Lung (tissue), 11 donors: ENCODE measurements at regions not wholly inside any gene's neighbourhood (a gene's known extent, or its start where the extent isn't known, plus 50 kb on each side); places are given as distances from the start of the nearest gene placed in this dataset.

ENCODE experiments used
- ATAC-seq: fragments of 200-7000 bp; cut with Tn5 transposase; one replicate; pipeline ENCODE4 v1.9.1; 2020; ENCODE audit warnings: moderate number of reproducible peaks; ENCODE audit not compliant: insufficient read depth, low FRiP score
- DNase-seq, 3 donors: peaks; one replicate each; pipeline ENCODE4 v3.0.0-alpha.2; 2013 to 2017
- H3K27ac ChIP-seq, 2 donors: one replicate each; pipeline ENCODE4 v1.5.1; 2013; ENCODE audit warnings: mild to moderate bottlenecking in 2 of 2, moderate library complexity in 2 of 2, control low read depth in 1 of 2, inconsistent platforms in 1 of 2, low read depth in 1 of 2, low read length in 1 of 2
- H3K27me3 ChIP-seq, 3 donors: one replicate each; pipeline ENCODE4 v1.5.1; 2013; ENCODE audit warnings: low read length in 2 of 3; ENCODE audit not compliant: control insufficient read depth in 3 of 3, insufficient read depth in 3 of 3
- H3K36me3 ChIP-seq, 4 donors: one replicate each; pipeline ENCODE4 v1.5.1; 2013; ENCODE audit warnings: low read length in 4 of 4, mild to moderate bottlenecking in 1 of 4, moderate library complexity in 1 of 4; ENCODE audit not compliant: control insufficient read depth in 4 of 4, insufficient read depth in 4 of 4
- H3K4me1 ChIP-seq, 5 donors: one replicate each; pipeline ENCODE4 v1.5.1; 2013; ENCODE audit warnings: low read length in 5 of 5, mild to moderate bottlenecking in 2 of 5, moderate library complexity in 1 of 5; ENCODE audit not compliant: control insufficient read depth in 5 of 5, insufficient read depth in 5 of 5
- H3K4me3 ChIP-seq: one replicate; pipeline ENCODE4 v1.5.1; 2013; ENCODE audit warnings: mild to moderate bottlenecking, control low read depth, moderate library complexity
- H3K9ac ChIP-seq, 2 donors: one replicate each; pipeline ENCODE4 v1.5.1; 2013; ENCODE audit warnings: low read length in 2 of 2, control low read depth in 1 of 2; ENCODE audit not compliant: insufficient read depth in 1 of 2
- H3K9me3 ChIP-seq, 4 donors: one replicate each; pipeline ENCODE4 v1.5.1; 2013; ENCODE audit warnings: low read length in 3 of 4, mild to moderate bottlenecking in 1 of 4, moderate library complexity in 1 of 4; ENCODE audit not compliant: control insufficient read depth in 4 of 4, insufficient read depth in 3 of 4
- CTCF ChIP-seq: IDR thresholded peaks from 2 replicates; pipeline ENCODE4 v1.5.1; 2012; ENCODE audit warnings: mild to moderate bottlenecking; ENCODE audit errors: control extremely low read depth, extremely low read depth
- WGBS, 2 donors: extraction: QIAGEN DNeasy Blood & Tissue Kit; methylation state at CpG; one replicate each; pipeline ENCODE4 v1.1.7; 2013; 5-methylcytosine and 5-hydroxymethylcytosine counted together
- donor health status: control.
- donor health status: control.
- donor health status: Bipolar disorder and iron deficiency.
- donor health status: healthy.
- donor health status: DM: yes; HTN: yes; CAD: no.

GRCh38 chr2:125224830-125225229, 1199.7 kb downstream of the CNTNAP5 start:
- H3K4me1 ChIP-seq: no peaks in the 10 kb centered on the region
- H3K9me3 ChIP-seq: peaks cover 0 to 12% (median 0%) of the 10 kb centered on the region in 4 donors
- H3K4me3 ChIP-seq: no peak overlapping the region
- ATAC-seq (no peak), DNase-seq (no peak)
- H3K27me3 ChIP-seq: no peaks in the 10 kb centered on the region
- H3K27ac ChIP-seq: no peak overlapping the region
- WGBS, 2 donors: 80 to 87% methylated on average over 3 of the region's 3 CpGs
- H3K9ac ChIP-seq: no peak overlapping the region
- no peak for TF ChIP-seq CTCF
- H3K36me3 ChIP-seq: no peaks in the 10 kb centered on the region

DNA sequence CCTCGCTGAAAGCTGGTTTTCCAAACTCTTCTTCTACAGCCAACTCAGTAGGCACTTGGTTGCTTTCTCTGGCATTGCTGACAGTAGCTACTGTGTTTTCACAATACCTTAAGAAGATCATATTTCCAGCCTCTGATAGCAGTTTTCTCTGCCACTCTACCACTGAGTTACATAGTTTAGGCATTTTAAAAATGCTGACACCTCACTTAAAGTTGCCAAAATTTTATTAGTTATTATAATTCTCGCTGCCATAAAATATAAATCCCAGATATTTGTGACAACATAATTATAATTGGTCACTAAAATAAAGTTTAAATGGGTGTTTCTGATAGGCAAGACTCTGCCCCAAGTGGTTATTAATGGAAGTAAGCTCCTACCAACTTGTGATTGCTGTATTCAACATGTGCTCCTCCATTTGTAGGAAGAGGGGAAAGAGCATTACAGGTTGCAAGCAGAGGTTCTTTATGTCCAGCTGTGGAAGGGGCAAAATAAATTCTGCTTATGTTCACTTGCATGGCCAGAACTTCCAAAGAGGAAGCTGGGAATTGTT, 1202.8 kb downstream of the CNTNAP5 start:
- H3K4me1 ChIP-seq: no peaks in the 10 kb centered on the region
- H3K9me3 ChIP-seq: peaks cover 0 to 6% (median 0%) of the 10 kb centered on the region in 4 donors
- no peak overlapping the region for H3K4me3 ChIP-seq
- ATAC-seq: no peak
- no peaks in the 10 kb centered on the region for H3K36me3 ChIP-seq
- no peaks in the 10 kb centered on the region for H3K27me3 ChIP-seq
- H3K9ac ChIP-seq: no peak overlapping the region
- no peak for TF ChIP-seq CTCF
- DNase-seq: no peak
- no peak overlapping the region for H3K27ac ChIP-seq
- WGBS, 2 donors: 86 to 88% methylated on average over 2 of the region's 2 CpGs

GRCh38 chr2:125240870-125241269, 1215.8 kb downstream of the CNTNAP5 start:
- H3K27ac ChIP-seq: no peak overlapping the region
- no peaks in the 10 kb centered on the region for H3K27me3 ChIP-seq
- WGBS, 2 donors: 92% methylated on average over 6 of the region's 6 CpGs
- no peaks in the 10 kb centered on the region for H3K4me1 ChIP-seq
- no peaks in the 10 kb centered on the region for H3K36me3 ChIP-seq
- no peak overlapping the region for H3K9ac ChIP-seq
- no peak overlapping the region for H3K4me3 ChIP-seq
- ATAC-seq (no peak), DNase-seq (no peak)
- no peaks in the 10 kb centered on the region for H3K9me3 ChIP-seq
- no peak for TF ChIP-seq CTCF

- ATAC-seq: no peak
- H3K27me3 ChIP-seq: no peaks in the 10 kb centered on the region
- H3K27ac ChIP-seq: no peak overlapping the region
- no peak overlapping the region for H3K9ac ChIP-seq
- DNase-seq: no peak
- no peaks in the 10 kb centered on the region for H3K9me3 ChIP-seq
- H3K4me3 ChIP-seq: no peak overlapping the region
- 82 to 96% methylated on average over 1 of the region's 1 CpG for WGBS, 2 donors
- no peak for TF ChIP-seq CTCF
- H3K36me3 ChIP-seq: no peaks in the 10 kb centered on the region
- no peaks in the 10 kb centered on the region for H3K4me1 ChIP-seq
Observed at GRCh38 chr2:125243074-125243473, 1218.0 kb downstream of the CNTNAP5 start.
